ENCODE measurements at regions not wholly inside any gene's neighbourhood (a gene's known extent, or its start where the extent isn't known, plus 50 kb on each side); places are given as distances from the start of the nearest gene placed in this dataset.

DNA sequence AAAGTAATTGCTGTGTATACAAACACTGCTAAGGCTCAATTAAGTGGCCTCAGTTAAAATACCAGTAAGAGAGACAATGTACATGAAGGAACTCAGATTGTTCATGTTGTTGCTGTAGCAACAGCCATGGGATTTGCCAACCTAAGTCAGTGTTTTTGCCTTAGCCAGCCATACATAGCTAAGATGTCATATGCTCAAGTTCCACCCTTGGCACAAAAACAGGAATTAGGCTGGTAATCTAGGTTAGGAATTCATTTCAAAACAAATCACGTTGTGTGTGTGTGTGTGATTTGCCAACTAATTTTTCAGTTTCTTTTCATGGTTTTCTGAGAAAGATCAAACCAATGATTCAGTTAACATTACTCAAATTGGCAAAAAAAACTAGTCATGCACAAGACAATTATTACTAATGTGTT lies 143.7 kb upstream of the KCNMB2 start:
- DNase-seq (ENCODE audit: low read depth) = no peak

DNA sequence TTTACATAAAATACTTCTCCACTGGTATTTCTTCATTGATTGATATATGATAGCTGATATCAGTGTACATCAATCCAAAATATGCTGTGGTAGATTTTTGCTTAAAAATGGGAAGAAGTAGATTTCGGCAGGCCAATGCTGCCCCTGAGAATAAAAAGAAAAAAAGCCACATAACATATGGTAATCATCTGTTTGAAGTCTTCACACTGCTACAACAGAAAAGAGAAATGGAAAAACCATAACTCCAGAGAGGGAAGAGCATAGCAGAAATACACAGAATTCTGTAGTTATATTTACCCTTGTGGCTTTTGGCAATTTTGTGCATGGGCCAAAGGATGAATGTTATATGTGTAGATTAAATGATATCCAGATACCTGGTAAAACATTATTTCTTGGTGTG lies 143.1 kb upstream of the KCNMB2 start:
- DNase-seq (ENCODE audit: low read depth) = no peak

DNA sequence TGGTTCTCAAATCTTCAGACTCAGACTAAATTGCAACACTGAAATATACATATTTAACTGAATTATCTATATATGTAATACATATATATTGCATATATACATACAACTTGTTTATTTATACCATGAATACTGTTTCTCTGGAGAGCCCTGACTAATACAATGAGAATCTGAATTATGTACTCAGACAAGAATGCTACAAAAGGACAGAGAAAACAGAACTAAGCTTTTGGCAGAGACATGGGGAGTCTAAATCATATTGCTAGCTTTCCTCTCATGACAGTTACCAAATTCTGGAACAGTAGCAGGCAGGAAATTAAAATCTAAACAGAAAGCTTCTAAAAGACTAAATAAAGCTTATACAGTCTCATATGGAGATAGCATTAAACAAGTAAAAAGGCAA lies 142.4 kb upstream of the KCNMB2 start:
- DNase-seq (ENCODE audit: low read depth) = no peak

DNA sequence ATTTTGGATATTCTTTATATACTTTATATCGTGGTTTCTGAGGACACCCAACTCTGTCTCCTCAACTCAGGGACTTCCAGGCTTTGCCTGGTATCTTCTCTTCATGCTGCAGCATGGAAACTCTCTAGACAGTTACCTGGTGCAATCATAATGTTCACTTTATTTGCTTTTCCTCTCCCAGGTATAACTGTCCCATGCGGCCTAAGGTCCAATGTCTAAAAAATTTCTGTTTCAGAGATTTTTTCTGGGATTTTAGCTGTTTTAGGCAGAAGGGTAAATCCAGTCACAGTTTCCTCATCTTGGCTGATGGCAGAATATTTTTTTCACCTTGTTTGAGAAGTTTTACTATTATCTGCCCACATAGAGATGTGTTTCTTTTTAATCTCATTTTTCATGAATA lies 139.9 kb upstream of the KCNMB2 start:
- no peak for DNase-seq (ENCODE audit: low read depth)

DNA sequence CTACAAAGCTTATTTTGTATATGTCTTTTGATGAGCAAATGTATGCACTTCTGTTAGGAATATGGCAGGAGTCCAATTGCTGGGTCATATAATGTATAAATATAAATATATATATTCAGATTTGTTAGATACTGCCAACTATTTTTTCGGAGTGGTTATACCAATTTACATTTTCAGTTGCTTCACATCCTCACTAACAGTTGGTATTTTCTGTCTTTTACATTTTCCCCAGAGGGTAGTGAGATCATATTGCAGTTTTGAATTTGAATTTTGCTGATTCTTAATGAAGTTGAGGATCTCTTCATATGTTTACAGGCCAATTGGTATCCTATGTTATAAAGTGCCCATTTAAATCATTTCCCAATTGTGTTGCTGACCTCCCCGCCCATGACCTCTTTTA lies 139.0 kb upstream of the KCNMB2 start:
- DNase-seq (ENCODE audit: low read depth) = no peak

DNA sequence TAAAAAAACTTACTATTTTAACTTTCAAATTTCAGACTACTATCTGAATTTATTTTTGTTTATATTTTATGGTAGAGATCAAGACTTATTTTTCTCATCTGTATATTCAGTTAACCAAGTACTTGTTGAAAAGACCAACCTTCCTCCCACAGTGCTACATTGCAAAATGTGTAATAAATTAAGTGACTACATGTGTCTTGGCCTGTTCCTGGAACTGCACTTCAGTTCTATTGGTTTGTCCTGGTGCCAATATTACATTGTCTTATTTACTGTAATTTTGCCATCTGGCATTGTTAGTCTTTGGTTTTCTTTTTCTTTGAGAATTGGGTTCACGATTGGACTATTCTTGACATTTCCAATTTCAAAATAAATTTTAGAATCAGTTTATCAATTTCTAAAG lies 138.4 kb upstream of the KCNMB2 start:
- DNase-seq (ENCODE audit: low read depth) = no peak

DNA sequence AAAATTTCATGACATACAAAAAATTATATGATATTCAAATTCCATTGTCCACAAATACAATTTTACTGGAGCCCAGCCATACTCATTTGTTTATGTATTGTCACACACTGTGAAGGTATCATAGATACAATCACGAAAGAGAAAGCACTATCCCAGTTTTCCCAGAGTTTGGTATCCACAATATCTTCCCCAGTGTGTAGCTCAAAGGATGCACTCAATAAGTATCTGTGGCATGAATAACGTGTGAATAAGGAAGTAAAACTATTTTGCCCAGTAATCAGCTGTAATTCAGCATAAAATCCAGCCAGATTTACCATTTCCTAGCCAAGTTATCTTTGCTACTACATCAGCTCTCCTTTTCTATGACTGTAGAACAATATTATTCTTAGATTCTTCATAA lies 131.3 kb upstream of the KCNMB2 start:
- DNase-seq (ENCODE audit: low read depth) = no peak

DNA sequence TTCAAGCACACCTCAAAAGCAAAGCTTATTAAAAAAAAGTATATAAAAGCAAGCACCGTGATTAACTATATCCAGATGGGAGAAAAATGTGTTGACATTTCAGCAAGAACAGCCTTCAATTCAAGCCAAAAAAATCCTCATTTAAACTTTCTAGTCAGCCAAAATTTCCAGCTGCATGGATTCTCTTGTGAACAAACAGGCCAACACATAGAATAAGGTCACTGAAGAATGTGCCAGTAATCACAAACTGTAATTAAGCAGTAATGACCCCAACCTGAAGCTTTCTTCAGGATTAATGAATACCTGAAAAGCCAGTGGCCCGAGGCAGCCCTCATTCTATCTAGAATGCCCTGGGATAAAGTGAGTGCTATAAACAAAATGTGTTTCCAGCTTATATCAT lies 130.7 kb upstream of the KCNMB2 start:
- DNase-seq (ENCODE audit: low read depth) = no peak

DNA sequence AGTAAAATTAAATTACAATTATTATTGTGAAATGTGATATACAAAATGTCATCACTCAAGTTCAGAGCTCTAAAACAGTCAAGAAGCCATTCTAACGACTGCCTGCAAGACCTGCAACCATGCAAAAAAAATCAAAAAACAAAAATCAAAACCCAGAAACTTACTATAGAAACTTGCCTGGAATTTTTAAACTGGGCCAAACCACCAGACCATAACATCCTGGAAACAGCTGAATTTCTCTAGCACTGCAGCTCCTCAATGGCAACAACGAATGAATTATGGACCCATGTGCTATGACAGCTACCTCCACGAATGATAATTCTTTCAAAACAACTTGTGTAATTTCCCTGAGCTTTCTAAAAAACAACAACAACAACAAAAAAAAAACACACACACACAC lies 130.0 kb upstream of the KCNMB2 start:
- no peak for DNase-seq (ENCODE audit: low read depth)

DNA sequence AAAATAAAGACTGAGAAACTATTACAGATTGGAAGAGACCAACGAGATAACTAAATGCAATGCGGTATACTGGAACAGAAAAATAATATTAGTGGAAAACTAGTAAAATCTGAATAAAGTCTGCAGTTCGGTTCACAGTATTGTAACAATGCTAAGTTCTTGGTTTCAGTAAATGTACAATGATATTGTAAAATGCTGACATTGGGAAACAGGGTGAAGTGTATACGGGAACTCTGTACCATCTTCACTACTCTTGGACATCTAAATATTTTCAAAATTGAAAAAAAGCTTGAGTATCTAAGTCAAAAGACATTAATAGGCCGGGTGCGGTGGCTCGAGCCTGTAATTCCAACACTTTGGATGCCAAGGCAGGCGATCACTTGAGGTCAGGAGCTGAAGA lies 120.9 kb upstream of the KCNMB2 start:
- DNase-seq (ENCODE audit: low read depth) = no peak

DNA sequence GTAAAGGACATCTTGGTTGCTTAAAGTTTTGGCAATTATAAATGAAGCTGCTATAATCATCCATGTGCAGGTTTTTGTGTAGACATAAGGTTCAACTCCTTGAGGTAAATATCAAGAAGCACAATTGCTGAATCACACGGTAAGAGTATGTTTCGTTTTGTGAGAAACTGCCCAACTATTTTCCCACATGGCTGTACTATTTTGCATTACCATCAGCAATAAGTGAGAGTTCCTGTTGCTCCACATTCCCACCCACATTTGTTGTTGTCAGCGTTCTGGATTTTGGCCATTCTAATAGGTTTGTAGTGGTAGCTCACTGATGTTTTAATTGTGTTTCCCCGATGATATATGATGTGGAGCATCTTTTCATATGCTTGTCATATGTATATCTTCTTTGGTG lies 118.5 kb upstream of the KCNMB2 start:
- DNase-seq (ENCODE audit: low read depth) = no peak

DNA sequence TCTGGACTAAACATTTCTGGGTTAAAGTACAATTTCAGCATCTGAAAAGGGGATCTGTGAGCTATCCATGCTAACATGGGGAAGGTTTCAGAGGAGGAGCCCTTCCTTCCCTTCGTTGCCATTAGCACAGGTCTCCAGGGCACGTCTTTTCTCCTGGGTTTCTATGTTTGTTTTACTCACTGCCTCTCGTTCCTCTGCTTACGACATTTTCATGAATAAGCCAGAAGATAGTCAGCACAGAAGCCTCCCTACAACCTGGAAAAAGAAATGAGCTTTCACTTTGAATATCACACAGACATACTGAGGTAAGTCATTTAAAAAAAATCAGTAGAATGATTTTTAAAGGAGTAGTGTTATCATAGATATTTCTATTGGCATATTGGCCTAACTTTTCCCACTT lies 117.2 kb upstream of the KCNMB2 start:
- DNase-seq (ENCODE audit: low read depth) = no peak

DNA sequence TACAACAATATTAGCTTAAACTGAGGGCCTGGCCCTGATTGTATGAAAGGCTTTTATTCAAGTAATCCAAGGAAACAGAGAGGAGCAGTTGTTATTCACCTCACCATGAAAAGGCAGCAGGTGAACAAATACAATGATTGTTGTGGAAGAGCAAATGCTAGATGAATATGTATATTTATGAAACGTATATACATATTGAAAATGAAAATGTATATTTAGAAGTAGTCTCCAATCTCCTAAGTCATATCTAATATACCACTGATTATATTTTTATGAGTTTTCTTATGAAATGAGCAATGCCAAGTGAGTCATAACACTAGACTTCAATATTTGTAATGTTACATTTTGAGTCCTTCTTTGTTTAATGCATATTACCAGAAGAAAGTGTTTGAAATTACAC lies 116.2 kb upstream of the KCNMB2 start:
- no peak for DNase-seq (ENCODE audit: low read depth)

DNA sequence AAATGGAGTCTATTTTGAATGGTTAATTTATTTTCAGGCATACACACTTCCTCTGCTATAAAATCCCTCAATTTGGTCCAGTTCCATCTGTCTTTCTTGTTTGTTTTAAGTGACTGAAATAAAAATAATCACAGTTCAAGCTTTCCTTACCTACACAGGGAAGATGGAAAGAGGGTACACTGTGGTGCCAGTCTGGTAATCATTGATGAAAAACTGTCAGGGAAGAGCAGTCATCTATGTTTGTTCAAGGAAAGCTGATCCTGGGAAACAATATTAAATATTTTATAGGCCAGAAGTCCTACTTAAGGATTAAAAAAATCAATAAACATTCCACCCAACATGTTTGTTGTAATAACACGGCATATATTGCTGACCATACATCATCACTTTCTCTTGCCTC lies 115.2 kb upstream of the KCNMB2 start:
- DNase-seq (ENCODE audit: low read depth) = no peak

DNA sequence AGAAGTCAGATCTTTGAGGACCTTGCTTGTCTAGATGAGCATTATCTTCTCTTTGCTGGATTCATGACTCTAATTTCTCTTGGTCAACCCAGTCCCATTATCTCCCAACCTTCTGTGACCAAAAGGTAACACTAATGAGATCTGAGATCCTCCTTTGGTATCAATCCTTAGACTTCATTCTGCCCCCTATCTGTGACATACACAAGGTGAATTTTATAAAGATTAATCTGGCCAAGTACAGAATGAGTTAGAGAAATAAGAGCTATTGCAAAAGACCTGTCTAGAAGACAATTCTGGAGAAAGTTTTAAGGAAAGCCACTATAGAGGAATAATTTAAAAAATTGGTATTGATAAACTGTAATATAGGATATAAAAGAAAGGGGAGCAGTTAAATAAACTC lies 113.8 kb upstream of the KCNMB2 start:
- no peak for DNase-seq (ENCODE audit: low read depth)

DNA sequence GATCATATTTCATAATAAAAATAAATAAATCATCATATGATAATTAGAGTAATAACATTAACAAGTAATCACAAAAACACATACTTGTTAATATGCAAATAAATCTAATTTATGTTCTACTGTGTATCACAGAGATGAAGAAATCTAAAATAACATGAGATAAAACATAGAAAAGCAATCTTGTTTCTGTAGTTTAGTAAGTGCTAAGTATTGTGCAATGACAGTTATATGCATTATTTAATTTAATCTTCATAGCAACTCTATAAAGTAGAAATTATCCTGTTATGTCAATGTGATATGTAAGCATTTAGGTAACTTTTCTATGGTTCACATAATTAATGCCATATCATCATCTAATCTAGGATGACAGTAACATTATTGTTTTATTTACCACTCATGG lies 108.2 kb upstream of the KCNMB2 start:
- no peak for DNase-seq (ENCODE audit: low read depth)

DNA sequence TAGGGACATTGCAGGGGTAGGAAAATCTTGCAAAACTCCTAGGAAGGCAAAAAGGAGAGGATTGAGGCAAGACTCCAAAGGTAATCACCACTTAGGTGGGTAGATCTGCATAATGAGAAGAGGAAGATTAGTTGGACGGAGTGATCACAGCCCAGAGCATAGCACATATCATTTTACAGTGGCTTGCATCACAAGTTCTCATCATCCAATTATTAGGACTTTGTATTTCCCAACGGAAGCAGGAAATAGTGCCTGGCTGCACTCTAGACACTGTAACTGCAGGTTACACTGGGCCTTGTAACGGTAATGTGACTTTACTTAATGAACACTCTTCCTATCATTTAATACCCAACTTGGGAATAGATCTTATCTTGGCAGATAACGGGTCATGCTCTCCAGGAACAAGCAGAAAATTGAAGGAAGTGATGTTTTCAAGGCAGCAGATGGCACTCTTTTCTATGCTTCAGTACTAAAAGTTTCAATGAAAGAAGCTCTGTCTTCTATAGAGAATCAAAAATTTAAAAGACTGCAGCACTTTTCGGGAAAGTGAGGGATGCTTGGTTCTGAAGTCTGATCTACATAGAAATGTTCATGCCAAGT lies 101.9 kb upstream of the KCNMB2 start:
- DNase-seq (ENCODE audit: low read depth) = no peak

DNA sequence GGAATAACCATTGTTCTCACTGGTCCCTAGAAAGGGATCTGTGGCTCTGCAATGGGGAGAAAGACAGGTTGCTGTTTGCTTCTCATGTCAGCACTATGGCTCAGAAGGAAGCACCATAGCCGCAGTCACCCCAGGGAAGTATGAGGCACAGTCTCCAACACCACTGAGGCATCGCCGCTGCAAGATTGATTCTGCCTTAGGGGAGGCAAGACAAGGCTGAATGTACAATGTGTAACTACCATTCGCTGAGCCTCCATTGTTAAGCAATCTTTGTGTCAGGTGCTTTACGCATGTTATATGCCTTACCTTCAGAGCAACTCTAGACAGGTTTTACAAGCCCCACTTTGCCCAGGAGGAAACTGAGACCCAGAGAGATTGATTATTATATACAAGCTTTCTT lies 100.7 kb upstream of the KCNMB2 start:
- no peak for DNase-seq (ENCODE audit: low read depth)

DNA sequence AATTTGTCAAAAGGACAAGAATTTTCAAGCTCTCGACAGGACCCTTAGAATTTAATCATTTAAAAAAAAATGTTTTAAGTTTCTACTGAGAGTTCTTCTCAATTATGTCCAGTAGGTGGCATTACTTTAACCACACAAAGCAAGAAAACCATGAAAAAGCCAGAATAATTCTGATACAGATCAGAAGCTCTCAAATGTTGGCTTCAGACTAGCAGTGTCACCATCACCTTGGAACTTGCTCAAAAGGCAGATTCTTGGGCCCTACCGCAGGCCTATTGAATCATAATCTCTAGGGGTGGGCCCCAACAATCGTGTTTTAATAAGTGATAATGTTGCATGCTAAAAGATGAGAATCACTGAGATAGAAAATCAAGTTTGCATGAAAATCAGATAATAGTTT lies 99.5 kb upstream of the KCNMB2 start:
- no peak for DNase-seq (ENCODE audit: low read depth)

DNA sequence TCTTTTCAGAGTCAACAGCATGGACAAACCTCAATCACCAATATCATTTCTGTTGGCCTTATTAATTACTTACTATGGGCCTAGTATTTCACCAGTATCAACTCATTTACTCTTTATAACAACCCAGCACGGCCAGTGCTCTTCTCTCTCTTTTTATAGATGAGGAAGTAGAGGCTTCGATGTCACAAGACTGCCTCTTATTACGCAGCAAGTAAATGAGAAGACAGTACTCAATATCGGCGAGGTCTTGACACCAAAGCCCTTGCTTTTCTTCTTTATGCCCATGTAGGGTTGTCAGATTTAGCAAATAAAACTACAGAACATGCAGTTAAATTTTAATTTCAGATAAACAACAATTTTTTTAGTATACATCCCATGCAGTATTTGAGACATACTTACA lies 99.0 kb upstream of the KCNMB2 start:
- no peak for DNase-seq (ENCODE audit: low read depth)

DNA sequence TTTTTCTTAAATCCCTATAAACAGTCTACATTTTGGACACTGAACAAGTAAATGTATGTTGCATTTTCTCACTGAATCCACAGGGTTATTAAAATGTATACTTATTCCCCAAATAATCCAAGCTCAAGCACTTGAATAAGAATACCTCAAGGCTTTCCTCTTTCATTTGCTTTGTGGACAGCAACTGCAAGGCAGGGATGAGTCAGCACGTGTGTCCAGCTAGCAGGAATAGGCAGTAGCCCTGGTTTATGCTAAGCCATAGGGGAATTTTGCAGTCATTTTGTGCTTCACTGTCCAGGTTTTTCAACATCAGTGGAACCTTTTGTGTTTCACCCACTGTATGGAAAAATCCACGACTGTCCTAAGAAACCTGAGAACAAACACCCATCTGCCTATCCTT lies 96.7 kb upstream of the KCNMB2 start:
- no peak for DNase-seq (ENCODE audit: low read depth)

DNA sequence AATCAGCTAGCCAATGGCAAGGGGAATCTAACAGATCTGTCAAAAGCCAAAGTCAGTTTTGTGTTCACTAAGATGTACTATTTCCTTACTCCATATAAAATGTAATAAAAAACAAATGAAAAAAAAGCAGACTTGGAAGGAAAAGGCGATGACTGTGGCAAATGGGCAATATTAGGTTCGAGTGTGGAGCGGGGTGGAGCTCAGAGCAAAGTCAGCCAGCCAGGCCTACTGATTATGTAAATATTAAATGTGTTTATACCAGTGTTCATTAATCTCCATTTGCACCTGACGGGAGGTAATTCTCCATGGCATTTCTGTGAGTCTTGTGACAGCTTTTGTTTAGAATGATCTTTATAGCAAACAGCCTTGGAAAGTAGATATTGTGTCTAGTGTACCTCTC lies 96.2 kb upstream of the KCNMB2 start:
- no peak for DNase-seq (ENCODE audit: low read depth)

DNA sequence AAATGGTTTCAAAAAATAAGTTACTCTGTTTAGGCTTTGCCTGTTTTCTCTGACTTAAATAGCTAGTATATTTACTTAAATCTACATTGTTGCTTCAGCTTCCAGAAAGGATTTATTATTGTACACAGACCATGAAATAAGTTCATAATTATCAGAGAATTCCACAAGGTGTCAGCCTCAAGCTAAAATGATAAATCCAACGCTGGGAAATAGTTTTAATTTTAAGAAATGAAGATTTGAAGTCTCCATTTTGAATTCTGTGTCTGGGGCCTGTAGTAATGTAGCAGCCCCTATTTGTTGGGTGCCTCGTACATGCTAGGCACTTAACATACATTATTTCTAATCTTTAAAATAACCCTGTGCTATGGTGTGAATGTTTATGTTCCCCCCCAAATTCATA lies 92.6 kb upstream of the KCNMB2 start:
- no peak for DNase-seq (ENCODE audit: low read depth)

DNA sequence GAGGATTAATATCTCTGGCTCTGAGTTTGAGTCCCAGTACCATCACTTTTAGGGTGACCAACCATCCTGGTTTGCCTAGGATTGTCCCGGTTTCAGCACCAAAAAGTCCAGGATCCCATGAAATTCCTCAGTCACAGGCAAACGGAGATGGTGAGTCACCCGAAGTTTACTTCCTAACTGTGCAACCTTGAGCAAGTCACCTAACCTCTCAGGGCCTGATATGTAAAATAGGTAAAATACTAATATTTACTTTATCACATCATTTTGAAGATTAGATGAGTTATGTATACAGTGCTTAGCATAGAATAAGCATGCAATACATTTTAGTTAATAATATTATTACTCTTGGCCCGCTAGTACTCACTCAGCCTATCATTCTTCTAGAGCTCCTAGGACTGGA lies 91.1 kb upstream of the KCNMB2 start:
- DNase-seq (ENCODE audit: low read depth) = no peak

DNA sequence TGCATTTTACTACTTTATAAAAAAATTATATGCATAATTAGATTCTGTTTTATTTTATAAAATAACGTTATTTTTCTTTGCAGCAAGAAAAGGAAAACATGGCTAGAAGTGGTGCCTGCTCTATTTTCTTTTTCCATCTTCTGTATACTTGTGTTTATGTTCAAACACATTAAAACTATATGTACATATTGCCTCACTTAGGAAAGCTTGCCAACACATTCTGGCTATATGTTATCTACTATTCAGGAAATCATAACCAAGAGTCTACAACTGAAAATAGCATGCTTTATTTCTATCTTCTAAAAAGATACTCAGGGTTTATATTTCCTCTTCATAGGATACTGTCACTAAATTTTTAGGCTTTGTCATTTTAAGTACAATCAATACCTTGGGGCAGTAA lies 90.2 kb upstream of the KCNMB2 start:
- no peak for DNase-seq (ENCODE audit: low read depth)
